ENCODE measurements at regions not wholly inside any gene's neighbourhood (a gene's known extent, or its start where the extent isn't known, plus 50 kb on each side); places are given as distances from the start of the nearest gene placed in this dataset.

DNA sequence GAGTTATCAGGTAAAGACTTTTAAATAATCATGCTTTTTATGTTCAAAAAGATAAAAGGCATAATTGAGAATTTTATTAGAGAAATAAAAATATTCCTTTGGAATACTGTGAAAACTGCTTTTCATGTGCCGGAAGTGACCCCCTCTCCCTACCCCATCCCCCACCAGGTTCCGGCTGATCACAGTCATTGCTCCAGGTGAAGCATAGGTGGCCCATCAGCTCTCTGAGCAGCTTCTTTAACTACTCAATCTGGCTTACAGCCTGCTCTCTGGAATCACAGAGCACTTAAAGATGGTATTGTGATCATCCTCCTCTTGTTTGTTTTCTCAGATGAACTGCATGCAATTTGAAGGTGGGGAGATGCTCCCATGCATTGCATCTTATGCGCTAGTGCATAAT is 257.7 kb downstream of the EN1 start:
- no peak for TF ChIP-seq EZH2 (IDR thresholded peaks at IDR 0.05; ENCODE audit: borderline replicate concordance, low read depth, low read length, poor library complexity, severe bottlenecking)
- TF ChIP-seq, protein P1, sequence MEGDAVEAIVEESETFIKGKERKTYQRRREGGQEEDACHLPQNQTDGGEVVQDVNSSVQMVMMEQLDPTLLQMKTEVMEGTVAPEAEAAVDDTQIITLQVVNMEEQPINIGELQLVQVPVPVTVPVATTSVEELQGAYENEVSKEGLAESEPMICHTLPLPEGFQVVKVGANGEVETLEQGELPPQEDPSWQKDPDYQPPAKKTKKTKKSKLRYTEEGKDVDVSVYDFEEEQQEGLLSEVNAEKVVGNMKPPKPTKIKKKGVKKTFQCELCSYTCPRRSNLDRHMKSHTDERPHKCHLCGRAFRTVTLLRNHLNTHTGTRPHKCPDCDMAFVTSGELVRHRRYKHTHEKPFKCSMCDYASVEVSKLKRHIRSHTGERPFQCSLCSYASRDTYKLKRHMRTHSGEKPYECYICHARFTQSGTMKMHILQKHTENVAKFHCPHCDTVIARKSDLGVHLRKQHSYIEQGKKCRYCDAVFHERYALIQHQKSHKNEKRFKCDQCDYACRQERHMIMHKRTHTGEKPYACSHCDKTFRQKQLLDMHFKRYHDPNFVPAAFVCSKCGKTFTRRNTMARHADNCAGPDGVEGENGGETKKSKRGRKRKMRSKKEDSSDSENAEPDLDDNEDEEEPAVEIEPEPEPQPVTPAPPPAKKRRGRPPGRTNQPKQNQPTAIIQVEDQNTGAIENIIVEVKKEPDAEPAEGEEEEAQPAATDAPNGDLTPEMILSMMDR (conservative IDR thresholded peaks at IDR 0.05; ENCODE audit: low read depth, low read length) = no peak
- no peaks in the 10 kb centered on the region for H3K36me3 ChIP-seq (ENCODE audit: insufficient read depth, low read length, poor library complexity, severe bottlenecking)
- peaks cover 3% of the 10 kb centered on the region for H3K27me3 ChIP-seq (replicated peaks; ENCODE audit: insufficient read depth, low read depth, low read length, poor library complexity)
- H3K4me1 ChIP-seq (ENCODE audit: insufficient read depth, low read length, poor library complexity, severe bottlenecking) = no peaks in the 10 kb centered on the region
- DNase-seq (ENCODE audit: low spot score) = no peak
- intact Hi-C loops (cut with micrococcal nuclease; ENCODE audit: unreplicated experiment) = no loop called here
- no peaks in the 10 kb centered on the region for H3K9me3 ChIP-seq (ENCODE audit: low read depth, low read length, poor library complexity, severe bottlenecking)
- no peak overlapping the region for H3K27ac ChIP-seq (ENCODE audit: low read depth, low read length, poor library complexity, severe bottlenecking)
- no peak overlapping the region for H3K4me3 ChIP-seq (ENCODE audit: low read depth, low read length, poor library complexity, severe bottlenecking)
- CTCF ChIA-PET = no interaction called here
- BruUV-seq (replicated peaks) = no TSS peak
- POLR2A ChIA-PET (ENCODE audit: low non-redundant PET) = no interaction called here

DNA sequence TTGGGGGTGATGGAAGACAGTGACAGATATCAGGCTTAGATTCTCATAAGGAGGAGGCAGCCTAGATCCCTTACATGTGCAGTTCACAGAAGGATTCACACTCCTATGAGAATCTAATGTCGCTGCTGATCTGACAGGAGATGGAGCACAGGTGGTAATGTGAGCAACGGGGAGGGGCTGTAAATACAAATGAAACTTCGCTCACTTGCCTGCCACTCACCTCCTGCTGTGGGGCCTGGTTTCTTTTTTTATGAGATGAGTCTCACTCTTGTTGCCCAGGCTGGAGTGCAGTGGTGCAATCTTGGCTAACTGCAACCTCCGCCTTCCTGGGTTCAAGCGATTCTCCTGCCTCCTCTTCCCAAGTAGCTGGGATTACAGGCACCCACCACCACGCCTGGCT is 258.6 kb downstream of the EN1 start:
- ChIA-PET CTCF (no interaction called here), POLR2A (ENCODE audit: low non-redundant PET) (no interaction called here)
- H3K27ac ChIP-seq (ENCODE audit: low read depth, low read length, poor library complexity, severe bottlenecking) = no peak overlapping the region
- H3K4me1 ChIP-seq (ENCODE audit: insufficient read depth, low read length, poor library complexity, severe bottlenecking) = no peaks in the 10 kb centered on the region
- intact Hi-C loops (cut with micrococcal nuclease; ENCODE audit: unreplicated experiment) = no loop called here
- peaks cover 4% of the 10 kb centered on the region for H3K27me3 ChIP-seq (replicated peaks; ENCODE audit: insufficient read depth, low read depth, low read length, poor library complexity)
- H3K36me3 ChIP-seq (ENCODE audit: insufficient read depth, low read length, poor library complexity, severe bottlenecking) = no peaks in the 10 kb centered on the region
- BruUV-seq (replicated peaks) = no TSS peak
- TF ChIP-seq, protein P1 (conservative IDR thresholded peaks at IDR 0.05; ENCODE audit: low read depth, low read length) = no peak
- TF ChIP-seq EZH2 (IDR thresholded peaks at IDR 0.05; ENCODE audit: borderline replicate concordance, low read depth, low read length, poor library complexity, severe bottlenecking) = no peak
- H3K4me3 ChIP-seq (ENCODE audit: low read depth, low read length, poor library complexity, severe bottlenecking) = no peak overlapping the region
- DNase-seq (ENCODE audit: low spot score) = no peak
- no peaks in the 10 kb centered on the region for H3K9me3 ChIP-seq (ENCODE audit: low read depth, low read length, poor library complexity, severe bottlenecking)

DNA sequence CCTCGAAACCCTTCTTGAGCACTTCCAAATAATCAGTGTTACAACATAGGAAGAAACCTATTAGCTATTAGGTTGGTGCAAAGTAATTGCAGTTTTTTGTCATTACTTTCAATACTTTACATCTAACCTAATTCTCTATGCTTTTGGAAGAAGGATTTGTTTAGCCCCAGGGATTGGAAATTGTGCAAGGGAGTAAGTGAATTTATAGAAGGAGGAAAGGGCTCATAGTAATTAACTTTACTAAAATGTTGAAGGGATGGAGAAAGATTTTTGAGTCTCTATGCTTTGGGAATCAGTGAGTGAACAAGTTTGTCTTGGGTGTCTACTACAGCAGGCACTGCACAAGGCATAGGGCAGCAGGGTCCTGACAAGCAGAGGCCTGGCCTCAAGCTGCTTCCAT is 261.1 kb downstream of the EN1 start:
- intact Hi-C loops (cut with micrococcal nuclease; ENCODE audit: unreplicated experiment) = no loop called here
- H3K4me1 ChIP-seq (ENCODE audit: insufficient read depth, low read length, poor library complexity, severe bottlenecking) = no peaks in the 10 kb centered on the region
- peaks cover 4% of the 10 kb centered on the region for H3K27me3 ChIP-seq (replicated peaks; ENCODE audit: insufficient read depth, low read depth, low read length, poor library complexity)
- no peak for TF ChIP-seq EZH2 (IDR thresholded peaks at IDR 0.05; ENCODE audit: borderline replicate concordance, low read depth, low read length, poor library complexity, severe bottlenecking)
- TF ChIP-seq, protein P1 (conservative IDR thresholded peaks at IDR 0.05; ENCODE audit: low read depth, low read length) = no peak
- H3K36me3 ChIP-seq (ENCODE audit: insufficient read depth, low read length, poor library complexity, severe bottlenecking) = no peaks in the 10 kb centered on the region
- no TSS peak for BruUV-seq (replicated peaks)
- no peak for DNase-seq (ENCODE audit: low spot score)
- CTCF ChIA-PET = no interaction called here
- POLR2A ChIA-PET (ENCODE audit: low non-redundant PET) = no interaction called here
- H3K9me3 ChIP-seq (ENCODE audit: low read depth, low read length, poor library complexity, severe bottlenecking) = no peaks in the 10 kb centered on the region
- H3K27ac ChIP-seq (ENCODE audit: low read depth, low read length, poor library complexity, severe bottlenecking) = no peak overlapping the region
- no peak overlapping the region for H3K4me3 ChIP-seq (ENCODE audit: low read depth, low read length, poor library complexity, severe bottlenecking)

All from A673 (cell line).